HG02588 (cell line): ENCODE measurements at regions not wholly inside any gene's neighbourhood (a gene's known extent, or its start where the extent isn't known, plus 50 kb on each side); places are given as distances from the start of the nearest gene placed in this dataset.

ENCODE experiments used
- ATAC-seq: cut with Tn5 transposase; IDR thresholded peaks from one replicate; pipeline ENCODE4 v1.9.1; 2021; ENCODE audit warnings: mild to moderate bottlenecking, moderate library complexity; ENCODE audit not compliant: unreplicated experiment

DNA sequence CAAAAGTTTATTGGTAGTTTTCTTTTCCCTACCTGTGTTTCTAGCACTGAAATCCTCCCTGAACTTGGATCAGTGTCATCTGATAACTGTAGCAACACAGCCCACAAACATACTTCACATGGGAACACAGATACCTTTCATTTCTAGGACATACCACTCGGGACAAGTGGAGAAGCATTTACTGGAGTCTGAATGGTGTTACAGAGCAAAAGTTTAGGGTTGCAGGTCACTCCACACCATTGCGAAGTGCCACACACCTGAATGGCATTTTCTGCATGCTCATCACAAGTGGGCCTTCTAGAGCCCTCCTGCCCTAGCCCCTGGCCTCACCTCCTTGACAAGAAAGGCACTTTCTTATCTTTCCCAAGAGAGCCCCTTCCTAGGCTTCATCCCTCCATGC is 184.8 kb upstream of the PKDCC start:
- ATAC-seq = no peak

DNA sequence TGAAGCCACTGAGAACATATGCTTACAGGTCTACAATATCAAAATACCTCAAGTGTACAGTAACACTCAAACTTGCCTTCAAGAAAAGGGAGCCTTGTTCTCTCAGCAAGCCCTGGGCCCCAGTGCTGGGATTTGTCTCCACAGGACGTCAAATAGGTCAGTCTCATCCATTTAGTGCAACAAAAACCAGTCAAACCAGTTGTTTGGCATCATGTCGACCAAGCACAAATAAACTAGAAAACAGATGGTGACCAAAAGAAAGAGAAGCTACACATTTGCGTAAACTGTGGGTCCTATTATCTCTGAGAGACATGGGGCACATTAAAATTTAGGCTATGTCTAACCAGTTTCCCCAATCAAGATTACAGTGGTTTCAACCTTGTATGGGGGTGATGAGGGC is 182.6 kb upstream of the PKDCC start:
- no peak for ATAC-seq

DNA sequence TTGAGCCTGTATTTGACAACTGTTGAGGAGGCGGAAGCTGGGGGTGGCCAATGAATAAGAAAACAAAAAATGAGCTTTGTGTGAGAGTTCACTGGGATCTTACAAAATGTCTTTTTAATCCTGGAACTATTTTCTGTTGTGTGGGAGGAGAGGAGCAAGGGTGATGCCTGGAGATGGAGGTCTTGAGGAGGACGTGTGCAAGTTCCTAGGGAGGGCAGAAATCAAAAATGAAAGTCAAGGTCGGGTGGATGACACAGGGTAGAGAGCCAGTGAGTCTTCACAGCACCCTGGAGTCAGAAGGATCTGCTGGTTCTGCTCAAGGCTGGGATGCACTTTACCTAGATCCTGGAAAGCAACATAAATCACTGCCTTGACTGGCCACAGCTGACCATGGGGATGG is 180.3 kb upstream of the PKDCC start:
- ATAC-seq = no peak

DNA sequence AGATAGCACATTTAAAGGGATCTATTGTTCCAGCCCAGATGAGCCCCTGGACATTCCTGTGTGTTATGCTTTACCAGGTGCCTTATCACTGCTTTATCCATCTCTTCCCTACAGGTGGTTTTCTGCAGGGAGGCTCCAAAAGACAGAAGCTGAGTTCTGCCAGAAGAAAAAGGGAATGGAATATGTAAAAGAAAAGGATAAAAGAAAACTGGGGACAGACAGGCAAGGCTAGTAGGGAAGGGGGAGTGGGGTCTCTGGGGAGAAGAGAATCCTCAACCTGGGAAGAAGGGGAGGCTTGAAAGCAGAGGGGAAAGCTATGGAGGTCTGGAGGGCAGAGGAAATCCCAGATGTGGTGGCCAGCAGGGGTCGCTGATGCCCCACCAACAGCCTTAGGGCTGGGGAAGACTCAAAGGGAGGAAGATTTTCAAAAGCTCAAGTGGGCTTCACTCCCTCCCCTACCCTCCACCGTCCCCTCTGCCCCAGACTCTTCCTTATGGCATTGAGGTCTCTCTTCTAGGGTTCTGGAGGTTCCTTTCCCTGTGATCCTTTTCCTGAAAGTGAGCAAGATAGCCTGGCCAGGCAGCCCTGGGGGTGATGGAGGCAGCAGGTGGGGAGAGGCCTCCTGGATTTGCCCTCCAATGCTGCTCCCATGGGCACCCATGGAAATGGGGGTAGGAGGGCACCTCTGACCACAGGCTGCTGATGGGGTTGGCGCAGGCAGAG is 178.1 kb upstream of the PKDCC start:
- peak; percentile 58 for ATAC-seq

DNA sequence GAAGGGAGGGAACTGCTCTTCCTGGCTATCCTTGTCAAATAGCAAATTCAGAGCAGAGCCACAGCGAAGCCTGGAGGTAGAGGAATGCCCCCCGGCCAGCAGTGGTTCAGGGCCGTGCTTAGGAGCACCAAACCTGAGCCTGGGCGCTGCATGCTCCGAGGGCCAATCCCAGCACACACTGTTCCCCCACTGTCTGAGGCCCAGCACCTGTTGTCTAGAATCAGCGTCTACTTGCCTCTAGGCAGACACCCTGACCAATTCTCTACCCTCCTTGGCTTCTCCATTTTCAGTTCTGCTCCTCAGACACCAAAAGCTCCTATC is 177.6 kb upstream of the PKDCC start:
- ATAC-seq = no peak

DNA sequence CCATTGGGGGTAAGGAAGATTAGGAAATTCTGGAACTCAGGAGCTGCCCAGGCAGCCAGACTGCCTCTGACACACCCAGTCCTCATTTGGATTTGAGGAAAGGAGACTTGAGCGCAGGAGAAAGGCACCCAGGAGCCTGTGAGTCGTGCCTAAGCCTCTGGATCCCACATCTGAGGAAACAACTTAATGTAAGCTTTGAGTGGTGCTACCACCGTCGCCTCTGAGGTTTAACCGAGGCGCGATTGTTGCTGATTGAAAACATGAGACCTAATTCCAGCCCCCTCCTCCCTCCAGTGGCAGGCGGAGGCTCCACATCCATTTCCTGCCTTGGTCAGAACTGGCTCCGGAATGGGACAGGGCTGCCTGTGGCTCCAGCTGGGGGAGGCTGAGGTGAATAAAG is 176.7 kb upstream of the PKDCC start:
- no peak for ATAC-seq

DNA sequence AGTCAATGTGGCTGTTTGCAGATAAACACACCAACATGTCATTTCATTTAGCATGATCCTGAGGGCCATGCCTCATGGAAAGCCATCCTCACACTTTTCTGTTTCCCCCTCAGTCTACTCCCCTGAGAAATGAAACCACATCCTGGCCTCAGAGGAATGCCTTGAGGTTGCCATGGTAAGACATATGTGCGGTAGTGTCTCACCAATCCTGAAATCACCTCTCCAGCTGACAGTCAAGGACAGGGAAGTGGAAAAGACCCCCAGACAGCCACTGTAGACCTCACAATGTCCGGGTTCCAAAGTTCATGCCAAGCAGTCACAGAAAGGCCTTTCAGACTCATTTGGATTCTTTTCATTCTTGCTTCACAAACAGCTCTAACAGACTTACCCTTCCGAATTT is 175.2 kb upstream of the PKDCC start:
- ATAC-seq = no peak

DNA sequence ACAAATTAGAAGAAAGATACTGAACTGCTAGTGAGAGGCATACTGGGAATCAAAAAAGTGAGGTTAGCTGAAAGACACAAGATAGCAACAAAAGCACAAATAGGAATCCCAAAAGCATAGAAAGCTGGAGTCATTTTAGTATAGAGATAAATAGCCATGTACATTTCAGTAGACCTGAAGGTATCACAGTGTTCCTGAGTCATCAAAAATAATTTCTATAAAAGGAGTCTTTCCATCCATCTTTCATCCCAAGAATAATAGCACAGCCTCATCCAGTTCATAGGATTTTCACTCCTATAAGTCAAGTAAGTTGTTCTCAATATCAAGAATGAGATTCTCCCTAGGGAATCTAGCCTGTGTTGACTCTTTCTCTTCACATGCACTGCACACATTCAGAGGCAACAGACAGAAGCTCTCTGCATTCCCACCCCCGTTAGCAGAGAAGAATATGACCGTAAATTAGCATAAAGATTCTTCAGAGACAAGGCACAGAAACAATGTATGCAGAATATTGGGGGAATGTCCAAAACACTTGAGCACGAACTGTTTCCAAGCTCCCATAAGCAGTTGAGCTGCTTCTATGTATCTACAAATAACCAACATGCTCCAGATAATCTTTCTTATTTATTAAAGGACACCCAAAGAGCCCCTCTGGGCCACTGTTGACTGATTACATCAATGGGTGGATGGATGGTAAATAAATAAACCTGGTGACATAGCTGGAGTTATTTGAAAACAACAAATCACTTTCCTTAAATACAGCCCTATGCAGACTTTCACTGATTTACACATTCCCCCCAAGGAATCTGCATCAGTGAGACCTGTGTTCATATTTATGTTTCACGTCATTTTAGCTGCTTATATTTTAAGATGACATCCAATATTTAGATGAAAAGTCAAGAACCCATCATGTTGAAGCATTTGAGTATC is 174.5 kb upstream of the PKDCC start:
- ATAC-seq = no peak

DNA sequence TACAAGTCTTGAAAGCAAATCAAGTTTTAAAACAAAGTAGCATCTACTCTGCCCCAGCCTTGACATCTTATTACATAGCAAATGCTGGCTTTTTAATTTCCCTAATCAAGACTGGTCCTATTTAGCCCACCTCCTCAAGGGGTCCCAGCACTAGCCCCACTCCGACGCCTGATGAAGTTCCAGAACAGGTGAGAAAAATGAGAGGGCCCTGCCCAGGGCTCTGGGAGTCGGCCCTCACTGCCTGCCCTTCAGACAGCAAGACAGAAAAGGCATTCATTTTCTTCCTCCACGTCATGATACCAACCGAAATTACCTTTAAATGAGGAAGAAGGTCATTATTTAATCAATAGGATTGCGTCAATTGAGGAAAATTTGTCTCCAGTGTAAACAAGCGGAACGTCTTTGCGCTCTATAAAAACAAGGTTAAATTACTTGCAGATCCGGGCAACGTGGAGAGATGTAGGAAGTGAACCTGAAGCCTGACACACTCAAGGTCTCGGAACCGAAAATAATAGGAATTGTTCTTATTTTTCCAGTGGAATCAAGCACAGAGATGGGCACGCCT is 170.6 kb upstream of the PKDCC start:
- no peak for ATAC-seq

DNA sequence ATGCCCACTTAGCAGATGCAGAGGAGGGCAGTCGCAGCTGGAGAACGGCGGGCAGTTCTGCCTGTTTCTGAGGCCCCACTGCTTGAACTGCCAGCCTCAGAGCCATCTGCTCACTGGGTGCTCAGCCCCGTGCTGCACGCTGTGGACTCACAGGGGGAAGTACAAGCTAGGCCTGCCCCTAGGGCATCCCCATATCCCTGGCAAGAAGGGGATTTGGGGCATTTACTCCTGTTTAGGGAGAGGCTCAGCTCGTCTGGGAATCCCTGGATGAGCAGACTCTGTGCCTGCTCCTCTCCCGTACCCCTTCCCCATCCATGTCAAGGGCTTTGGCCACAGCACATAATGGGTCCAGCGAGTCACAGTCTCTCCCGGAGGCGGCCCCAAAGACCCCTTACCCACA is 169.8 kb upstream of the PKDCC start:
- no peak for ATAC-seq

DNA sequence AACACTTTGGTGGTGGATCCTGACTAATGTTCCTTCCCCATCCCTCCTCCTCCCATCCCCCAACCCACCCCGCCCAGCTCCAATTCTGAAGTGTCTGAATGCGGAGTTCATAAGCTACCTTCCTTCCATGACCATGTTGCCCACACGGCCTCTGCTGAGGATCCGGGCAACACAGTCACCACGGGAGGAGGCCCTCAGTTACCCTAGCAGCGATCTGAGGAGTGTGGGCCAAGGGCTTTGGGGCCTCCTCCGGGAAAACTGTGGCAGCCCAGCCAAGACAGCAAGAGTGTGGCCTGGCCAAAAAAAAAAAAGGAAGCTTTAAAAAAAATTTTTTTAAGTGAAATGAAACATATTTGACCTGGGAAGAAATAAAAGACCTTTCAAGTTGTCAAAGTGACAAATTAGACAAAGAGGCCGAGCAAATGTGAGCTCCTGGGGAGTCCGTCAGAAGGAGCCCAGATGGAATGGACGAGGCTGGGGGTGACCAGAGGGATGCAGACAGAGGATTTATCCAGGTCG is 169.0 kb upstream of the PKDCC start:
- no peak for ATAC-seq

DNA sequence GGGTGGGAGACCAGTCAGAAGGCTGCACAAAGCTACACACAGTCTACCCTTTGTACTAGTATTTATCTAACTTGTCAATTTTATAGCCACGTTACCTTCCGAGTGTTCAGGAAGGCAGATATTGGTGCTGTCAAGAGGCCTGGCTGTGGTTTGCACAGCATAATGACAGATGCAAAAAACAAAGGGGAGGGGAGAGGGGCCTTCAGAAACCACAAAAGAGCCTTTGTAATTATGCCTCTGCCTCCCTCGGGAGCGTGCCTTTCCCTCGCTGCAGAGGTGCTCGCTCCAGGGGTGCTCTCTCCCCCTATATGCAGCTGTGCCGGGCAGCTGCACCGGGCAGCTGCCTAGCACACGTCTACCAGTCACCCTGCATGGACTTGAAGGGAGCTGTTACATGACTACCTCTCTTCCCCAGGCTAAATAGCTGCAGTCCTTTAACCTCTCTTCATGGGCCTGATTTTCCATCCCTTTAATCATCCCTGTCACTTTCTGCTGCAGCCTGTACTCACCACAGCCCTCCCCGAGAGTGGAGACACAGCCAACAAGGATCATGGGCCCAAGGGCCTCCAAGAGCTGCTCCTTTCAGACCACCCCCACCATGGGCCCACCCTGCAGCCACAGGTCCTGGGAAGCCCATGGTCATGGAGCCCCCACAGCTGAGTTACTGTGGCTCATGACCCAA is 168.4 kb upstream of the PKDCC start:
- no peak for ATAC-seq

DNA sequence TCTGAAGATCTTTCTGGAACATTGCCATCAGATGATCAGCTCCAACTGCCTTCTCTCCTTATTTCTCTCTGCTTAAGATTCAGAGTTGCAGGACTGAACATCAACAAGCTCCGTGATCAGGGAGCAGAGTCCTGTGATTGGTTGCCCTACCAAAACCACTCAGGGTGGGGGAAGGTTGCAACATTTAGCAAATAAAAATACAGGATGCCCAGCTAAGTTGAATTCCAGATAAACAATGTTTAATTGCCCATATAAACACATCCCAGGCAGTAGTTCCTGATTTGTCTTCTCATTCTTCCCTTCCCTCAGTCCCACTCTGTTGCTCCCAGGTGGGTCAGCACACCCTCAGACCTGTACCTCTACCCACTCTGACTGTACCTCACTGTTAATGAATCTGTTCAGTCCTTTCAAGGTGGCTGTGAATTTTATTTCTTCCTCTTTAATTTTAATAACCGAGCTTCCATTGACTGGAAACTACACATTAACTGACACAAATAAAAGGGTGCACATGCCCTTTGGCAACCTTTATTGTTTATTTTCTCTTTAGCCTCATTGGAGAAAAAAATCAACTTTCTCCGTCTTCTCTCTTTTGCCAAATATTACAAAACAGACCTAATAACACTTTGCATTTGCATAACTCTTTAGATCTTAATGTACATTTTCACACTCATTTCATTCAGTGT is 167.1 kb upstream of the PKDCC start:
- no peak for ATAC-seq

DNA sequence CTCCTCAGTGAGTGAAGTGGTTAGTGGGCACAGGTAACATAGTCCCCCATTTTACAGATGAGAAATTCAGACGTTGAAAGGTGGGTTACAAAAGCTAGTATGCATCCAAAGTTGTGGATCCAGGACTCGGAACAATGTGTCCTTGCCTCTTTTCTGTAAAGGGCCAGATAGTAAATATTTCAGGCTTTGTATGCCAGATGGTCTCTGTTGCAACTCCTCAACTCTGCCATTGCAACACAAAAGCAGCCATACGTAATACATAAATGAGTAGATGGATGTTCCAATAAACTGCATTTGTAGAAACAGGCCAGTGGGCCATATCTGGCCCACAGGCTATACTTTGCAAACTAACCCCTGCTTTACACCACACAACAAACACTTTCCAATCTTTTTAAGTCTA is 166.6 kb upstream of the PKDCC start:
- no peak for ATAC-seq

DNA sequence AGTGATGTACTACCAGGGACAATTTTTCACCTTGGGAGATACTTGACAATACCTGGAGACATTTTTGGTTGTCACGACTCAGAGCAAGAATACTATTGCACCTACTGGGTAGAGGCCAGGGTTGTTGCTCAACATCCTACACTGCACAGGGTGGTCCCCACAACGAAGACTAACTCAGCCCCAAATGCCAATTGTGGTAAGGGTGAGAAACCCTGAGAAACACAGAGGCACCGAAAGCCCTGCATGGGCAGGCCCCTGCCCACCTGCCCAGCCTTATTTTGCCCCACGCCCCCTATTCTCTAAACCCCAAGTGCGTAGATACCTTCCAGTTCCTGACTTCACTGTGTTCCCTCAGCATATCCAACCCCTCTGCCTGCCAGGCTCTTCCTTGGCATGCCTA is 163.1 kb upstream of the PKDCC start:
- ATAC-seq = no peak

DNA sequence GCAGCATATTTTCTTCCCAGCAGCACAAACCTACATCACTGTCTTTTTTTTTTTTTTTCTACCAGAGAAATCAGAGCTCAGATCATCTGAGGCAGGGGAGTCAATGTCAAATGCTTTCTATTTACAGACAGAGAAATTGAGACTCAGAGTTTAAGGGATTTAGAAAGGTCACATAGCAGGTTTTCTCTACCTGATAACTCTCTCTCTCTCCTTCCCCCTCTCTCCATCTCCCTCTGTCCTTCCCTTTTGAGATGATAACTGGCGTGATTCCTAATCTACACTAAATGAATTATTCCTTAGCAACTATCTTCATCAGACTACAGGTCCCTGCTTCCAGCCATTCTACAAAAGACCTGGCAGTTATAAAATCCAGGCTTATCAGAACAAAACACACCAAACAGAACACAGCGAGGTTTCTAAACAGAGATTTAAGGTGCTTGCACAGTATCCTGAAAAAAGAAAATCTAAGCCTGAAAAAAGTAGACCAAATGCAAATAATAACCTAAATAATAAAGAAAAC is 161.6 kb upstream of the PKDCC start:
- no peak for ATAC-seq

DNA sequence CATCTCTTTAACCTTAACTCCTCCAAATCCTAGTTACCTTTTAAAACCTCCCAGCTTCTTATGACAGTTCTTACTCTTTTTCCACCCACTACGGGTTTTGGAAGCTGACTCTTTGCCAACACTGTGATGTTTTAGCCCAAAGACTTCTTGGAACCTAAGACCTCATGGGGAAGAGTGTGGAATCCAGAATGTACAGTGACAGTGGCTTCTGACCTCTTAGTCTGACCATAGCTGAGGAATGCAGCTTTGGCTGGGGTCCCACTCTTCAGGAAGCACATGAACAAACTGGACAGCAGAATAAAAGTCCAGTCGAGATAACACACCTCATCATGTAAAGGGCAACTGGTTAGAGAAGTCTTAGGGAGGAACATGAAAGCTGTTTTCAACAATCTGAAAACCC is 161.1 kb upstream of the PKDCC start:
- no peak for ATAC-seq

DNA sequence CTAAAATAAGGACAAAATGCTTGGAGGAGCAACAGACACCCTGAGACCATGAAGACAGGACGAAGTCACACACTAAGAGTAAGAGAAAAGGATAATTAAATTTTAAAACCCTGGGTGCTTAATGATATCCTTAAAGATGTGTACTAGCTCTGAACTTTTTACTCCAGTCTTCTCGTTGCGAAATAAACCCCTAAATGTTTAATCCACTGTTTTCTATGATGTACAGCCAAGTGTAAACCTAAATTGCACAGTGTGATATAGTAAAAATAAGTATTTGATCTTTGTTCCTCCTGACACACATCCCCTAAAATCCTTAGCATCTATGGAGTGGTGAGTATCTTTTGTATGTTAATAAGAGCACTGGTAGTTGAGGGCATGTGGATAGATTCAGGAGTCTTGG is 157.5 kb upstream of the PKDCC start:
- no peak for ATAC-seq

DNA sequence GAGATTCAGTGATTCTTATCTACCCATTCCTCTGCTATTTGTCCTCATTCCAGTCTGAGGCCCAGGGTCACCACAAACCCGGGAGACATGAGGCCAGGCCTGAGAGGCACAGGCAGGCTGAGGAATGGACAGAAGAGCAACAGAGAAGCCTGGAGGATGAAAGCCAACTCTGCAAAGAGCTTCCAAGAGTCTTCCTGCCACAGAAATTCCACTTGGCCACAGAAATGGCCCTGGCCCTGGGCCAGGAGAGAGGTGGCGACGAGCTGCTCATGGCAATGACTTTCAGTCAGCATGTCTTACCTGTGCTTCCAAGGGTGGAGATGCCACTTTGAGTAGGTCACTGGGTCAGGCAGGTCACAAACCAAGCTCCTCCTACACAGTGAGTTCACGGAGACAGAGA is 155.3 kb upstream of the PKDCC start:
- no peak for ATAC-seq

DNA sequence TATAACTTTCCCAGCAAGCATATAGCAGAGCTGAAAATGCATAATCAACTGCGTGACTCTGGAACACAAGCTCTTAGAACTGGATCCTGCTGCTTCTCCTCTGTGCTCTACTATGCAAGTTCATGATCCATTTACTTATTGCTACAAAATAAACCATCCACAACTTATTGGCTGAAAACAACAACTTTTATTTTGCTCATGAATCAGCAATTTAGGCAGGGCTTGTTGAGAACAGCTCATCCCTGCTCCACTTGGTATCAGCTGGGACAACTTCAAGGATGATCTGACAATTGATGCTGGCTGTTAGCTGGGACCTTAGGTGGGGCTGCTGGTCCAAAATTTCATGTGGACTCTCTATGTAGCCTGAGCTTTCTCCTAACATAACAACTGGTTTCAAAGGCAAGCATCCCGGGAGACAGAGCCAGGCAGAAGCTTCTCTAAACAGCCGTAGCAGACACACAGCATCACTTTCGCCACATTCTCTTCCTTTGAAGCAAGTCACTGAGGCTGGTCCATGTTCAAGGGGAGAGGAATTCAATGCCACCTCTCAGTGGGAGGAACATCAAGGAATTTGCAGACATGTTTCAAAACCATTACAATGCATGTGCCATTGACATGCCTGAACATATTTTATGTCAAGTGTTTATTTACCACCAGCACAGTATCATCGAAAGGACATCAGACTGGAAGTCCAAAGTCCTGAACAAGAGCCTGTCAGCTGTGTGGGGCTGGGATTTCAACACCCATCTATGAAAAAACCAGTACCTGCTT is 153.1 kb upstream of the PKDCC start:
- no peak for ATAC-seq
